ENCODE measurements at regions not wholly inside any gene's neighbourhood (a gene's known extent, or its start where the extent isn't known, plus 50 kb on each side); places are given as distances from the start of the nearest gene placed in this dataset.

DNA sequence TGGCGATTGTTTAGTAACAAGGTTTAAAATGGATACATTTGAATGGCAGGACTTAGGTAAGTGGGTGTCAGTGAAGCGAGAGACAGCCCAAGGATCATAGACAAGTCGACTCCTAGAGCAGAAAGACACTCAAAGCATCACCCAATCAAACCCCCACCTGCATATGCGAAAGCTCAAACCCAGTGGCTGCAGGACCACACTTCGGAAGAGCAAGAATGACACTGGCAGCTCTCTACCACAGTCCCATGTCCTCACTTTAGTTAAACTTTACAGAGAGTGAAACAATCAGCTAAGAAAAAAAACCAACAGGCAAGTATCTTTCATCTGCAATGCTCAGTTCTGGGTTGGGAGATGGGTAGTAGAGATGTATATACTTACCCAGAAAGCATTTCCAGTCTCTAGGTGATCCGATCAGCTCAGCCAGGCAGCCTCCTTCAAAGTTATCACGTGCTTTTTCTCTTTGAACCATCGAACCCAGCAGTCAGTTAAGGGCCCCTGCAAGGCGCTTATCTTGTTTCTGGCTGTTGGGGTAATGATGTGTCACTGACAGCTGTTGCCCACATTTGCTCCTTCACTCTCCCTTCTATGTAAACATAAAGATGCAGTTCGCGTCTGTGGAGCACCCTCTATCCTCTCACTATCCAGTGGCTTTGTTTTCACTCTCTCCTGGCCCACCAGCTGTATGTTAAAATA, 357.5 kb upstream of the ID2 start (continued):
- TF ChIP-seq, protein P1, sequence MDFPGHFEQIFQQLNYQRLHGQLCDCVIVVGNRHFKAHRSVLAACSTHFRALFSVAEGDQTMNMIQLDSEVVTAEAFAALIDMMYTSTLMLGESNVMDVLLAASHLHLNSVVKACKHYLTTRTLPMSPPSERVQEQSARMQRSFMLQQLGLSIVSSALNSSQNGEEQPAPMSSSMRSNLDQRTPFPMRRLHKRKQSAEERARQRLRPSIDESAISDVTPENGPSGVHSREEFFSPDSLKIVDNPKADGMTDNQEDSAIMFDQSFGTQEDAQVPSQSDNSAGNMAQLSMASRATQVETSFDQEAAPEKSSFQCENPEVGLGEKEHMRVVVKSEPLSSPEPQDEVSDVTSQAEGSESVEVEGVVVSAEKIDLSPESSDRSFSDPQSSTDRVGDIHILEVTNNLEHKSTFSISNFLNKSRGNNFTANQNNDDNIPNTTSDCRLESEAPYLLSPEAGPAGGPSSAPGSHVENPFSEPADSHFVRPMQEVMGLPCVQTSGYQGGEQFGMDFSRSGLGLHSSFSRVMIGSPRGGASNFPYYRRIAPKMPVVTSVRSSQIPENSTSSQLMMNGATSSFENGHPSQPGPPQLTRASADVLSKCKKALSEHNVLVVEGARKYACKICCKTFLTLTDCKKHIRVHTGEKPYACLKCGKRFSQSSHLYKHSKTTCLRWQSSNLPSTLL (IDR thresholded peaks at IDR 0.05), result no peak
- TF ChIP-seq, protein P2, sequence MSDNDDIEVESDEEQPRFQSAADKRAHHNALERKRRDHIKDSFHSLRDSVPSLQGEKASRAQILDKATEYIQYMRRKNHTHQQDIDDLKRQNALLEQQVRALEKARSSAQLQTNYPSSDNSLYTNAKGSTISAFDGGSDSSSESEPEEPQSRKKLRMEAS (CRISPR knock-in tag; IDR thresholded peaks at IDR 0.05), result peak; percentile 36; the same call in 1 of the 2 replicates
- TF ChIP-seq VEZF1 (CRISPR knock-in tag; IDR thresholded peaks at IDR 0.05), result no peak
- TF ChIP-seq RNF2 (IDR thresholded peaks at IDR 0.05), result peak; percentile 28; the same call in 1 of the 2 replicates
- no peak for TF ChIP-seq ZC3H11A (IDR thresholded peaks at IDR 0.05; ENCODE audit: low read depth, low read length)
- TF ChIP-seq ZNF175 (CRISPR knock-in tag; IDR thresholded peaks at IDR 0.05; ENCODE audit: low read depth), result no peak
- peak; percentile 42; the same call in 1 of the 2 replicates for TF ChIP-seq EP300 (IDR thresholded peaks at IDR 0.05; ENCODE audit: low read length)
- peak; percentile 44; the same call in 1 of the 2 replicates for TF ChIP-seq DMBX1 (CRISPR knock-in tag; IDR thresholded peaks at IDR 0.05; ENCODE audit: borderline replicate concordance)
- TF ChIP-seq MCM7 (IDR thresholded peaks at IDR 0.05), result no peak
- TF ChIP-seq E2F6 (IDR thresholded peaks at IDR 0.05; ENCODE audit: borderline replicate concordance in 1 of 2, extremely low read depth in 1 of 2, insufficient read depth in 1 of 2, insufficient read length in 1 of 2, low read depth in 1 of 2, low read length in 1 of 2, poor library complexity in 1 of 2, severe bottlenecking in 1 of 2), result peak in 1 of 2 experiments; percentile 43
- TF ChIP-seq UBTF (IDR thresholded peaks at IDR 0.05; ENCODE audit: borderline replicate concordance in 1 of 2, low read depth in 2 of 2, low read length in 2 of 2), result no peak
- TF ChIP-seq TGIF2 (CRISPR knock-in tag; IDR thresholded peaks at IDR 0.05), result no peak
- TF ChIP-seq ZEB2 (IDR thresholded peaks at IDR 0.05), result no peak
- no peak for TF ChIP-seq ZNF384 (IDR thresholded peaks at IDR 0.05; ENCODE audit: low read depth, low read length)
- no peak for TF ChIP-seq ATF1 (CRISPR knock-in tag; IDR thresholded peaks at IDR 0.05)
- 0 out of 2 replicates have a peak, but pooled peaks have one; percentile 15 for TF ChIP-seq ATF1 (tag; IDR thresholded peaks at IDR 0.05)
- TF ChIP-seq CC2D1A (IDR thresholded peaks at IDR 0.05), result no peak
- peak; percentile 81; the same call in 1 of the 2 replicates for TF ChIP-seq TOE1 (IDR thresholded peaks at IDR 0.05; ENCODE audit: borderline replicate concordance)
- no peak for TF ChIP-seq TOE1 (CRISPR knock-in tag; IDR thresholded peaks at IDR 0.05; ENCODE audit: borderline replicate concordance, low read depth)
- TF ChIP-seq ARID1B (IDR thresholded peaks at IDR 0.05), result peak; percentile 24; the same call in 1 of the 2 replicates
- no peak for TF ChIP-seq ZNF561 (CRISPR knock-in tag; conservative IDR thresholded peaks at IDR 0.05)
- no peak for TF ChIP-seq ESRRB (CRISPR knock-in tag; IDR thresholded peaks at IDR 0.05; ENCODE audit: borderline replicate concordance)

All from K562 (cell line).